T47D (cell line): ENCODE measurements at regions not wholly inside any gene's neighbourhood (a gene's known extent, or its start where the extent isn't known, plus 50 kb on each side); places are given as distances from the start of the nearest gene placed in this dataset.
A peak's percentile ranks its signal among the peaks of the same experiment; 100 is the strongest.

Experiments
- DNase-seq, 2 experiments: peaks; one replicate each; pipeline versions ENCODE4 v3.0.0 to v3.0.0-alpha.2; 2011 to 2012; ENCODE audit warnings: low read depth in 1 of 2, low spot score in 1 of 2
- JUND ChIP-seq: IDR thresholded peaks from 2 replicates; pipeline ENCODE4 v1.6.1; 2012; ENCODE audit warnings: low read depth
- in situ Hi-C: cut with HindIII; loops from 2 replicates; pipeline ENCODE4 v1.10.0; 2016; ENCODE audit warnings: low sequenced_read_pairs, low pct_unique_long_range_greater_than_20kb

DNA sequence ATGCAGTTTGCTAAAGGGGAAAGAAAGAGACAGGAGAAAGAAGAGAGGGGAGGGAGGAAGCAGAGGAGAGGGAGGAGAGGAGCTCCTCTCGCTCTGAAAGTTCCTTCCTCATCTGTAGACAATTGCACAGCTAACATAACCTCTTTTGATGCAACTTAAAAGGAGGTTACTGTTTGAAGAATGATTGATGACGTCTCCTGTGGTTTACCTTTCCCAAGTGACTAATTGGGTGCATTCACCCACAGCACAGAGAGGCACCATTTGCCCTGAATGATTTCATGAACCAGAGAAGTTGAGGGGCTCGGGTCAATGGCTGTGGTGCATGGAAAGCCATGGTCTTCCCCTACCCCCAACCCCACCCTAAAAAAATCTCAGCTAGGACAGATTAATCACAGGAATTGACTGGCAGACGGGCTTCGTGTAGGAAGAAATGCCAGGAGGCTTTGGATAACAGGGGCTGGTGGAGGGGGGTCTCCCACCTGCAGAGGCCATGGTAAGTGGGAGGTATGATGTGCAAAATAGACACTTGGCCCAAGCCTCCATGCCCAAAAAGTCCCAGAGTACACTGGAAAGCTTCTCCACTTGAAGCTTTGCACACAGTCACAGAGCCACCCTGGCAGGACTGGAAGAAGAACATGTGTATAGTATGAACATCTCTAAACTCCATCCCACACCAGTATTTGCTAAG, 213.7 kb downstream of the ANKRD60 start:
- no peak for TF ChIP-seq JUND
- DNase-seq, result no peak
- in situ Hi-C loops, result no loop called here

DNA sequence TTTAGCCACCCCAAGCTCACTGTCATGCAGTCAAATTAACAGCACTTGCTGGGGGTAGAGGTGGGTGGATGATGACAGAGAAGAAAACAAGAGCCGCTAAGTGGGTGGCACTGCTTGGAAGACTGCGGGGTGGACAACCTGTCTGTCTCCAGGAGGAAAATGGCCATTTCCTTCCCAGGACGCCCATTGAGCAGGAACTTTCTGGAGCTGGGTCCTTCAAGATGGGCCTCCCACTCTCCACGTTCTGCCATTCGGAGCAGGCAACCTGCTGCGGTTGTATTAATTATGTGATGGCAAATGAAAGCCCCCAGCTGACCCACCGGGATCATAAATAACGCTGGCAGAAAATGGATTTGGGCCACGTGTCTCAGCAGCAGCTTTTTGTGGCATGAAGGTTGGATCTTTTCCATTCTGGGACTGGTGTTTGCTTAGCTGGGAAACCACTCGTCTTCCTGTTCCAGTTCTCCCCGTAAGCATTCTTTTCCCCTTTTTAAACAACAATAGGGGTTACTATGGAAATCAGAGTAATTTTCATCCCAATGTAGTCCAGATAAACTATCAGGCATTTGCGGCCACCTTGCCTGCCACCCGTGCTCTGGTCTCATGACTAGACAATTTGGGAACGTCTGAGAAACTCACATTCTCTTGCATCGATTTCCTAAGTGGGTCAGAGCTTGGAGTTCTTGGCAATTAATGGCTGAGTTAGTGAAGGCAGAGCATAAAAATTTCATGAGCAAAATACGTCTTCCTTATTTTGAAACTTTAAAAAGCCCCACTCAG, 215.5 kb downstream of the ANKRD60 start:
- no peak for DNase-seq
- TF ChIP-seq JUND, result no peak
- in situ Hi-C loops, result no loop called here

DNA sequence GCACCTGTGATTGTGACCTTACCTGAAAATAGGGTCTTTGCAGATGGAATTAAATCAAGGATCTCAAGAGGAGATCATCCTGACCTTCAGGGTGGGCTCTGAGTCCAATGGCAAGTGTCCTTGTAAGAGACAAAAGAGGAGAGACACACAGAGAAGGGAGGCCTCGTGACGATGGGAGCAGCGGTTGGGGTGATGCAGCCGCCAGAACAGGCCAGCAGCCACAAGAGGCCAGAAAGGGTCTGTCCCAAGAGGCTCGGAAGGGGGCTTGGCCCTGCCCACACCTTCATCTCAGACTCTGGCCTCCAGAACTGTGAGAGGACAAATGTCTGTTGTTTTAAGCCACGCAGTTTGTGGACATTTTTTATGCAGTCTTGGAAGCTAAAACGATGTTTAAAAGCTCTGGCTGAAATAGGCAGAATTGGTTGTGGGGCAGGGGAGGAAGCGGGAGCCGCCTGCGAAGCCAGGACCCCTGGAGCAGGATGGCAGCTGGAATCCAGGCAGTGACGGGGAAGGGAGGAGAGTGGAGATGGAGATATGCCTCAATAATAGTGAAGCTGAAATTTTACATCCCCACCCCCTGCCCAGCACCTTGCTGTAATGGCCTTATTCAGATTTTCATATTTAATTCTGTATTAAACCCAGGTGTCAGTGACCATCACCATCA, 216.4 kb downstream of the ANKRD60 start:
- in situ Hi-C loops, result no loop called here
- TF ChIP-seq JUND, result no peak
- DNase-seq, result no peak

DNA sequence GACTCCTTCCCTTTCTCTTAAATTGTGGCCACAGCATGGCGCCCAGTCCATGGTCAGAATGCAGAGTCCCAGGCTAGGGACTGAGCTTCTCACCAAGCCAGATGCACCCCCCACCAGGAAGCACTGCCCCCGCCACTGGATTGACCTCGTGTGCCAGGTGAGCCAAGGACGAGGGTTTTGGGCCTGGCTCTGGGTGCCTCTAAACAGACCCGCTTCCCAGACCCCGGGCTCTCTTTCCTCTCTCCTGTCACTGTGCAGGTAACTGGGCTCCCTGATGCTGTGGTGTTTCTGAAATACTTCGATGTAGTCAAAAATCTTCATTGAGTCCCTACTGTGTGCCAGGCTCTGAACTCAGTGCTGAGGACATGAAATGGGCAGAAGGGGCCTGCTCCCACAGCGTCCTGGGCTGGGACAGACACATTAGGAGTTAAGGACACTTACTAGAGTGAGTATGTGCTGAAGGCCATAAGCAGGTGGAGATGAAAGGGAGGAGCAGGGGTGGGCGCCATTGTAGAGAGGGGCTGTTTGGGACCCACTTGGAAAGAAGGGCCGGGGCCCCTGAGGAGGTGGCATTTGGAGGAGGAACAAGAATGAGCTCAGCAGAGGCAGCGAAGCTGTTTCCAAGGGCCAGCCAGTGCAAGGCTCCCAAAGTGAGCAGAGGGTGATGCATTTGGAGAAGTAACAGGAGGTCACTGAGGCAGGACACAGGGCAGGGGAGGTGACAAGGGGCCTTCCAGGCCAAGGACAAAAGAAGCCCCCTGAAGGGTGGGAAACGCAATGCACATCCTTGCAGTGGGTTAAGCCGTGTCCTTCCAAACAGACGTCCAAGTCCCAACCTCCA, 217.1 kb downstream of the ANKRD60 start:
- in situ Hi-C loops, result no loop called here
- no peak for DNase-seq
- TF ChIP-seq JUND, result no peak

DNA sequence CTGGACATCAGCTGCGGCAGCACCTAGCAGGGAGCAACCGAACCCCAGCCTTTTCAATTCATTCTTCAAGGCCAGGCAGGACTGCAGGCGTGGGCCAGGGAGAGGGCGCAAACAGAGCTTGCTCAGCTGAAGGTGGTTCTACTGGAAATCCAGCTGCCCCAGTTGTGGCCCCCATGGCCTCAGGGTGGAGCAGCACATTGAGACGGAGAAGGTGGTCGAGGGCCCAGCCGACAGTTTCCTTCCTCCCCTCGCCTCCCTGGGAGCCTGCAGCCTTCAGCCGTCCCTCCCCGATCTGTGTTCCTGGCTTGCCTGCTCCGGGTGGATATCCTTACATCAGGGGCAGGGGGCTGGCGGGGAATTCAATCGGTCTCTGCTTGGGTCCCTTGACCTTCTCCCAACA, 217.8 kb downstream of the ANKRD60 start:
- in situ Hi-C loops, result no loop called here
- no peak for DNase-seq
- TF ChIP-seq JUND, result no peak

DNA sequence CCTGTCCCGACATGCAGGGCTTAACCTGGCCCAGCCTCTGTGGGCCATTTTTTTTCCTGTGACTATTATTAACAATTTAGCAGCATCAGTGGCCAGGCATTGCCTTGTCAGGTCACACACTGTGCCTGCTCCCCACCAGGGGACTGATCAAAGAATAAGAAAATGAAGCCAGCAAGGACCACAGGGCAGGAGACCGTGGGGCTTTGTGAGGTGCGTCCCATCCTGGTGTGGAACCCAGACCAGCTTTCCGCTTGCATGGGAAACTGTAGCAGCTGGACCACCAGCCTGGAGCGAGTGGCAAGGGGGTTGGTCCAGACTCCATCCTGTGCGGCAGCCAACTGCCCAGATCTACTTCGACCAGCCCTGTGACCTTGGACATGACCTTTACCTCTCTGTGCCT, 218.3 kb downstream of the ANKRD60 start:
- in situ Hi-C loops, result no loop called here
- TF ChIP-seq JUND, result no peak
- DNase-seq, result no peak

DNA sequence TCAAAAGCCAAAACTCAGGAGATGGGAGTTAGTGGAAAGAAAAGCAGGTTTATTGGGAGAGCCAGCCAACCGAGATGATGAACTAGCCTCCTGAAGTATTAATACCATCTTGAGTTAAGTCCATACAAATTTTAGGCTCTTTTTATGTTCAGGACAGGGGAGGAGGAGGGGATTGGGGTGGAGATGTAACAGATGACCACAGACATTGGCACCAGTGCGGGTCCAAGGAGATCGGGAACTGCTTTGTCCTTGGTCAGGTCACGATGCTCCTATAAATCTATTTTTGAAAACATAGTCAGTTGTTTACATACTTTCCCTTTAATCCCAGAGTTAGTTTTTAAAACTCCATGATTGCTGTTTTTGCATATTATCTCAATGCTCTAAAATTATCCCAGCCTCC, 219.6 kb downstream of the ANKRD60 start:
- no peak for TF ChIP-seq JUND
- in situ Hi-C loops, result no loop called here
- no peak for DNase-seq

DNA sequence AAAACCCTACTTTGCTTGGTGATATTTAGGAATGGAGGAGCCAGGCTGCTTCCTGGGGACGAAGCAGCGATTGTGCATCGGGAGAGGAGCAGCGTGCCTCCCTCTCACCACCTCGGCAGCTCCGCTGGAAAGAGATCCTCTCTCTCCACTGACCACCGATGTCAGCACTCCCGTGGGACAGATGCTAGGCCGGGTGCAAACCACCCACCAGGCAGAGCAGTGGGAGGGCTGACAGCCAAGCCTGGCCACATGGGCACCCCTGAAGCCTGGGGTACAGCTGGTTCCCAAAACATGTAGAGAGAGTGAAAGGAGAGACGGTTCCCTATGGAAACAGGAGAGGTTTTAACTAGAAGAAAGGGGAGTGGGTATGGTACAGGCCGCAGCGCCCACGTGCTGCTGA, 220.0 kb downstream of the ANKRD60 start:
- in situ Hi-C loops, result no loop called here
- DNase-seq, result no peak

DNA sequence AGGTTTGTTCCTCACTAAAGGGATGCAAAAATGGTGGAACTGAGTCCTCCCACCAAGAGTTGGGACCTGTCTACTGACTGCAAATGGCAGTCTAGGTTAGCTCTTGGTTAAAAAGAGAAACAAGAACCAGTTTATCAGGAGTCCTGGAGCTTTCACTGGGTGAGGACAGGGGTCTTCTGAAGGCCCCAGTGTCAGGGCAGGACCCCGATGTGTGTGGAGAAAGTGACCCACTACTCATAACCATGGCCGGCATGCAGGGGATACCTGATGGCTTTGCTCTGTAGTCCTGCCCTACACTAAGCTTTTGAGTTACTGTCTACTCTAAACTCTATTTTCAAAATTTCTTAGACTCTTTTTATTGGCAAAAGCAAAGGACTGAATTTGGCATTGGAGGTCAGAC, 220.5 kb downstream of the ANKRD60 start:
- no peak for TF ChIP-seq JUND
- no peak for DNase-seq
- in situ Hi-C loops, result no loop called here

More for the DNA sequence above, 220.0 kb downstream of the ANKRD60 start:
- no peak for TF ChIP-seq JUND

DNA sequence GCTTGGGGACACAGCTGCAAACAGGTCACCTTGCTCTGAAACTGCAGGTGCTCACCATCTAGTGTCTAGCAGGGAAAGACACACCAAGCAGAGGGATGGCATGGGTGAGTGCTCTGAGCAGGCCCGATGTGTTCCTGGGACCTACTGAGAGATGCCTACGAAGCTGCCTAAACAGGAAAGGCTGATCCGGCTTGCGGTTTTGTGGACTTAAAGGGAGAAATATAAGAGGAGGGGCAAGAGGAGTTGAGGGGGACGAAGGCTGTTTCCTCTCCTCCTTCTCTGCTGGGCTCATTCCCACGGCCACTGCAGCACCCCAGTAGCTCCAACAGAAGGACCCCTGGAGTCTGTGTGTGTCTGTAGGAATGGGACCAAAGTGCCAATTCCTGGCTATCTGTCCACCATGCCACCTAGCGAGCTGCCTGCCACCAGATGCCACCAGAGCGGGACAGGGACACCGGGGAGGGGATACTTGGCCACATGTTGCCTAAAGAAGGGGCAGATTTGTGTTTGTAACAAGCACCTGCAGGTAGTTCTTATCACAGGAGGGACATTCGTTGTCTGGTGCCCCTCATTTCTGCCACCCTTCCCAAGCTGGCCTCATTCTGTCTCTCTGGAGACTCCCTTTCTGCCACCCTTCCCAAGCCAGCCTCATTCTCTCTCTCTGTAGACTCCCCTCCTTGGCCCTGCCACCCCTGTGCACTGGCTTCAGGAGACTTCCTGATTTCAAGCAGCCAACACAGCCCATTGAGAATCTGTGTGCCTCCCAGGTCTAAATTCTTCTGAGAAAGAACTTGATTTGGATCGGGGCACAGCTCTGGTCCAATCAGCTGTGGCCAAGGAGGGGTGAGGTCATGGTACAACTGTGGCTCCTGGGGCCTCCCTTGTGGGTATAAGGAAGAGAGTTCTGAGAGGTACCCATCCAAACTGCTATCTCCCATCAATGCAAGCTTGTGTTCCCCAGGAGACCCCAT, 221.8 kb downstream of the ANKRD60 start:
- in situ Hi-C loops, result no loop called here
- DNase-seq, result peak in 1 of 2 experiments; percentile 24
- TF ChIP-seq JUND, result no peak

DNA sequence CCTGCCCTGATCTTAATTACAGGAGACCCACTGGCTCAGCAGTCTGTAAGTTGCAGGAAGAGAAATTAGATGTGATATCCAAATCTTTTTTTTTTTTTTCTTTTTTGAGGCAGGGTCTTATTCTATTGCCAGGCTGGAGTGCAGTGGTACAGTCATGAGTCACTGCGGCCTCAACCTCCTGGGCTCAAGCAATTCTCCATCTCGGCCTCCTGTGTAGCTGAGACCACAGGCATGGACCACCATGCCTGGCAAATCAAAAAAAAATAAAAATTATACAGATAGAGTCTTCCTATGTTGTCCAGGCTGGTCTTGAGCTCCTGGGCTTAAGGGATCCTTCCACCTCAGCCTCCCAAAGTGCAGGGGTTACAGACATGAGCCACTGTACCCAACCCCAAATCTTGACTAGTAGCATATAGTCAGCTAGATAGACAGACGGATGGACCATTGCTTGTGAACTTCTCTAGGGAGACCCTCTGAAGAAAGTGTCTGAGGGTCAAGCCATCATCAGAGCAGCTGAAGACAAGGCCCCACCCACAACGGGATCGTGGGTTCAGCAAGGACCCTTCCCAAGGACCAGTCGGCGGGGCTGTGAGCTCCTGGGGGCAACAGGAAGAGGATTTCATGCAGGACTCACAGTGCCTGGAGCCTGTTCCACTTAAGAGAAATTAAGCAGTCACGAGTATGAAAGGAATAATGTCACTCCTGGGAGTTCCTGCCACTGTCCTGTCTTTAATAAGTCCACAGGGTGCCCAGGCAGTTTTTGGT, 222.7 kb downstream of the ANKRD60 start:
- in situ Hi-C loops, result no loop called here
- no peak for TF ChIP-seq JUND
- no peak for DNase-seq
